Stimulated activated CD8-positive, alpha-beta memory T cell treated with anti-CD3 and anti-CD28 coated beads, Interleukin-12 subunit alpha, Interleukin-12 subunit beta, amount 100 ng/mL, for 1 hour (primary cell): ENCODE measurements at regions not wholly inside any gene's neighbourhood (a gene's known extent, or its start where the extent isn't known, plus 50 kb on each side); places are given as distances from the start of the nearest gene placed in this dataset.

ENCODE experiments used
- DNase-seq: peaks from one replicate; pipeline ENCODE4 v3.0.0-alpha.2; 2020; ENCODE audit warnings: low read depth

GRCh38 chr6:140908505-140908904 lies 1224.2 kb upstream of the GJE1 start:
- no peak for DNase-seq

GRCh38 chr6:140907235-140907634 lies 1225.5 kb upstream of the GJE1 start:
- no peak for DNase-seq

- no peak for DNase-seq
These were observed 1227.0 kb upstream of the GJE1 start for GRCh38 chr6:140905724-140906123.

- no peak for DNase-seq
These were observed 1227.7 kb upstream of the GJE1 start for GRCh38 chr6:140905050-140905449.

- no peak for DNase-seq
These were observed 1234.7 kb upstream of the GJE1 start for GRCh38 chr6:140897804-140898573.

- no peak for DNase-seq
These were observed 1235.4 kb upstream of the GJE1 start for GRCh38 chr6:140897349-140897748.

- no peak for DNase-seq
These were observed 1239.3 kb upstream of the GJE1 start for GRCh38 chr6:140893432-140893831.

- no peak for DNase-seq
These were observed 1252.8 kb upstream of the GJE1 start for GRCh38 chr6:140879946-140880345.

- DNase-seq: no peak
These were observed 1258.7 kb upstream of the GJE1 start for GRCh38 chr6:140874066-140874465.

- no peak for DNase-seq
These were observed 1259.8 kb upstream of the GJE1 start for GRCh38 chr6:140872885-140873284.

- DNase-seq: no peak
These were observed 1260.8 kb upstream of the GJE1 start for GRCh38 chr6:140871911-140872310.

- DNase-seq: no peak
These were observed 1265.4 kb upstream of the GJE1 start for GRCh38 chr6:140867336-140867735.

- no peak for DNase-seq
These were observed 1274.2 kb upstream of the GJE1 start for GRCh38 chr6:140858381-140858971.

- DNase-seq: no peak
These were observed 1274.9 kb upstream of the GJE1 start for GRCh38 chr6:140857739-140858380.

GRCh38 chr6:140855520-140855919 lies 1277.2 kb upstream of the GJE1 start:
- DNase-seq: no peak

GRCh38 chr6:140854318-140854717 lies 1278.4 kb upstream of the GJE1 start:
- no peak for DNase-seq

GRCh38 chr6:140850438-140850837 lies 1282.3 kb upstream of the GJE1 start:
- DNase-seq: no peak

- no peak for DNase-seq
These were observed 1283.3 kb upstream of the GJE1 start for GRCh38 chr6:140849456-140849855.

GRCh38 chr6:140847262-140847645 lies 1285.5 kb upstream of the GJE1 start:
- DNase-seq: no peak

GRCh38 chr6:140846503-140847261 lies 1286.0 kb upstream of the GJE1 start:
- DNase-seq: no peak

GRCh38 chr6:140845701-140846100 lies 1287.0 kb upstream of the GJE1 start:
- no peak for DNase-seq

GRCh38 chr6:140844167-140844566 lies 1288.6 kb upstream of the GJE1 start:
- DNase-seq: no peak

GRCh38 chr6:140833408-140833807 lies 1299.3 kb upstream of the GJE1 start:
- DNase-seq: no peak
